ENCODE measurements at regions not wholly inside any gene's neighbourhood (a gene's known extent, or its start where the extent isn't known, plus 50 kb on each side); places are given as distances from the start of the nearest gene placed in this dataset.

DNA sequence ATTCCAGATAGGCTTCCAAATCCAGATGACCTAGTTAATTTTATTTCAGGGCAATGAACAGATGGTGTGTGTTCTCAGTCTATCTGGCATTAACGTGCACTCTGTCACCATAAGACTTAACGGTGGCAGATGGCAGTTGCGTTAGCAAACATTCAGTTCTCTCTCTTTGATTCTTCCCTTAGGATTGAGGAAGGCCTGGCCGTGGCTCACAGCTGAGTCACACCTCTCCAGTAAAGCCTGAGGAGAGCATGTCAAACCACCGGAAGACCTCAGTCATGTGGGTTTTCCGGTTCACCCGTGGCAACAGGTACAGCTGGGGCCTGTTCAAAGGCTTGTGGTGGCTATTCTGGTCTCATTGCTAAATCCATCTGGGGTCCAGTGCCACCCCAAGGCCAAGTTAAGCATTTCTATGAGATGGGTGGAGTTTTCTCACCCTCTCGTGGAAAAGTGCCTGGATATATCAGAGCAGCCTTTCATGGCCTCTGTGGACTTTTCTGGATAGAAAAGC lies 545.1 kb upstream of the ATP2B1 start:
- no CpG with 5 or more reads among the region's 8 CpGs for WGBS (ENCODE audit: extremely low coverage, insufficient coverage, low lambda C conversion rate)
- Histone ChIP-seq H3K9ac (ENCODE audit: low read length) (no peak overlapping the region), H3K27me3 (ENCODE audit: insufficient read depth, low read length, poor library complexity) (no peaks in the 10 kb centered on the region), H2BK120ac (ENCODE audit: low read depth, low read length) (no peak overlapping the region), H3K4me1 (ENCODE audit: control insufficient read depth, low read depth, low read length) (no peaks in the 10 kb centered on the region), H3K79me2 (ENCODE audit: control insufficient read depth, insufficient read depth, low read length) (no peaks in the 10 kb centered on the region), H2AK5ac (ENCODE audit: low read length) (no peak overlapping the region), H3K18ac (ENCODE audit: low read length) (no peak overlapping the region), H3K4me3 (ENCODE audit: low read length) (no peak overlapping the region), H3K23ac (ENCODE audit: low read length) (no peak overlapping the region), H3K56ac (ENCODE audit: low read length) (peak overlapping the region; percentile 5), H4K8ac (ENCODE audit: low read depth, low read length) (no peak overlapping the region), H4K5ac (ENCODE audit: low read length) (no peak overlapping the region), H3K27ac (ENCODE audit: low read depth, low read length) (no peak overlapping the region), H3K4ac (ENCODE audit: low read depth, low read length) (no peak overlapping the region), H3K79me1 (ENCODE audit: low read length) (no peaks in the 10 kb centered on the region), H2BK5ac (ENCODE audit: low read length) (no peak overlapping the region), H2BK15ac (replicated peaks; ENCODE audit: low read depth) (no peak overlapping the region), H3K4me2 (ENCODE audit: low read length) (no peak overlapping the region), H3K36me3 (ENCODE audit: control insufficient read depth, insufficient read depth, low read length) (no peaks in the 10 kb centered on the region)
- peak; percentile 61 for DNase-seq

DNA sequence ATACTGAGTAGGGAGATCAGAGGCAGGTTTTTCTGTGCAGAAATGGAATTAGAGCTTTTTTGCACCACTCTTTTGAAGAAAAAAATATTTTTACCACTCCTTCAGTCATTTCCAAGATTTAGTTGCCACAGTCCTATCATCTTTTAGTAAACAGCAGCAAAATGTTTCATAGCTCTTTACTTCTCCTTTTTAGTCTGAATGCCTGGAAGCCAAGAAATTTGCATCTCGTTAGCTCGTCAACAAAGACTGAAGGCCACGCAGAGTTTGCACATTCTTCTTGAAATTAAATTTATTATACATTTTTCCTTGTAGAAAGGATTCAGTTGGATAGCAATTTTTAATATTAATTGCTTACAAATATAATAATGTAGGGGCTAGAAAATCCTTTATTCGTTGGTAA lies 544.5 kb upstream of the ATP2B1 start:
- no peak overlapping the region for H4K5ac ChIP-seq (ENCODE audit: low read length)
- no peaks in the 10 kb centered on the region for H3K36me3 ChIP-seq (ENCODE audit: control insufficient read depth, insufficient read depth, low read length)
- no peaks in the 10 kb centered on the region for H3K79me1 ChIP-seq (ENCODE audit: low read length)
- H3K23ac ChIP-seq (ENCODE audit: low read length) = no peak overlapping the region
- H3K18ac ChIP-seq (ENCODE audit: low read length) = no peak overlapping the region
- no peak overlapping the region for H2BK15ac ChIP-seq (replicated peaks; ENCODE audit: low read depth)
- H3K4me1 ChIP-seq (ENCODE audit: control insufficient read depth, low read depth, low read length) = no peaks in the 10 kb centered on the region
- no peak overlapping the region for H2BK5ac ChIP-seq (ENCODE audit: low read length)
- H3K56ac ChIP-seq (ENCODE audit: low read length) = no peak overlapping the region
- DNase-seq = no peak
- no peak overlapping the region for H2BK120ac ChIP-seq (ENCODE audit: low read depth, low read length)
- no peak overlapping the region for H3K4me3 ChIP-seq (ENCODE audit: low read length)
- no peak overlapping the region for H2AK5ac ChIP-seq (ENCODE audit: low read length)
- no peaks in the 10 kb centered on the region for H3K27me3 ChIP-seq (ENCODE audit: insufficient read depth, low read length, poor library complexity)
- H3K4ac ChIP-seq (ENCODE audit: low read depth, low read length) = no peak overlapping the region
- H4K8ac ChIP-seq (ENCODE audit: low read depth, low read length) = no peak overlapping the region
- H3K27ac ChIP-seq (ENCODE audit: low read depth, low read length) = no peak overlapping the region
- no peaks in the 10 kb centered on the region for H3K79me2 ChIP-seq (ENCODE audit: control insufficient read depth, insufficient read depth, low read length)
- H3K9ac ChIP-seq (ENCODE audit: low read length) = no peak overlapping the region
- WGBS (ENCODE audit: extremely low coverage, insufficient coverage, low lambda C conversion rate) = no CpG with 5 or more reads among the region's 4 CpGs
- no peak overlapping the region for H3K4me2 ChIP-seq (ENCODE audit: low read length)

DNA sequence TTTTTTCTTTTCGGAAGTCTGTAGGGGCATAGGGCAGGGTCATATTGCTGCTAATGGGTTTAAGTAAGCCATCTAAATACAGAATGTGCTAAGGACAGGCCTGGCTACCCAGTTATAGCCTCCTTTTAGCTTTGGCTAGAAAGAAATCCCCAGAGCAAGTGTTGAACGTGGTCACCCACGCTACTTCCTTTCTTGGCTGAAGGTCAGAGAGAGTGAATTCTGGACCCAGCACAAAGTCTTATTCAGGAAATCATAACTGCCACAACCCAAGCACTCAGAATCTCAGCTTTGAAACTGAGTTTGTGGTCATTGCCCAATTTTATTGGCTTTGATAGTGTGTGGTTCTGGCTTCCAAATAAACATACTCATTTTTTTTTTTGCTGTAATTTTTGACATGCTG lies 542.1 kb upstream of the ATP2B1 start:
- H4K5ac ChIP-seq (ENCODE audit: low read length) = no peak overlapping the region
- no peaks in the 10 kb centered on the region for H3K79me2 ChIP-seq (ENCODE audit: control insufficient read depth, insufficient read depth, low read length)
- no peak overlapping the region for H2BK5ac ChIP-seq (ENCODE audit: low read length)
- no peak overlapping the region for H3K23ac ChIP-seq (ENCODE audit: low read length)
- H4K8ac ChIP-seq (ENCODE audit: low read depth, low read length) = no peak overlapping the region
- no peak for DNase-seq
- no peak overlapping the region for H3K4ac ChIP-seq (ENCODE audit: low read depth, low read length)
- no peak overlapping the region for H3K9ac ChIP-seq (ENCODE audit: low read length)
- H3K4me3 ChIP-seq (ENCODE audit: low read length) = no peak overlapping the region
- no peak overlapping the region for H2BK120ac ChIP-seq (ENCODE audit: low read depth, low read length)
- WGBS (ENCODE audit: extremely low coverage, insufficient coverage, low lambda C conversion rate) = no CpG with 5 or more reads among the region's 3 CpGs
- H2AK5ac ChIP-seq (ENCODE audit: low read length) = no peak overlapping the region
- H3K56ac ChIP-seq (ENCODE audit: low read length) = no peak overlapping the region
- H3K27me3 ChIP-seq (ENCODE audit: insufficient read depth, low read length, poor library complexity) = no peaks in the 10 kb centered on the region
- H2BK15ac ChIP-seq (replicated peaks; ENCODE audit: low read depth) = no peak overlapping the region
- H3K18ac ChIP-seq (ENCODE audit: low read length) = no peak overlapping the region
- H3K27ac ChIP-seq (ENCODE audit: low read depth, low read length) = no peak overlapping the region
- H3K4me2 ChIP-seq (ENCODE audit: low read length) = no peak overlapping the region
- no peaks in the 10 kb centered on the region for H3K4me1 ChIP-seq (ENCODE audit: control insufficient read depth, low read depth, low read length)
- H3K36me3 ChIP-seq (ENCODE audit: control insufficient read depth, insufficient read depth, low read length) = no peaks in the 10 kb centered on the region
- no peaks in the 10 kb centered on the region for H3K79me1 ChIP-seq (ENCODE audit: low read length)

DNA sequence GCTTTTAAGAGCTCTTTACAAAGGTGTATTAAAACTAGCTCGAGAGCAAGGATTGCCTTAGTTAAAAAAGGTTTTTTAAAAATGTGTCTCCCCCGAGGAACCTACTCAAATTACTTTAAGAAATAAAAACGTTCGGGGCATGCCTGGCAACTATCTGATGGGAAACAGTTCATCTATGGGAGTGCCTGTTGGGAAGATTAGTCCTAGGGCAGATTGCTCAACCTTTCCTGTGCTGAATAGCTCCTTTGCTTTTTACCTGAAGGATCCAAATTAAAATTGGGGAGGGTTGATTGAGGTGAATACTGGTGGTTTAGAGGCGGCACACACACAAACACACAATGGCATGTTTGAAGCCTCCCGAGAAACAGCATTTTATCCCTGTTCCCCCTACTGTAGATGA lies 541.4 kb upstream of the ATP2B1 start:
- Histone ChIP-seq H4K8ac (ENCODE audit: low read depth, low read length) (no peak overlapping the region), H2BK15ac (replicated peaks; ENCODE audit: low read depth) (no peak overlapping the region), H3K36me3 (ENCODE audit: control insufficient read depth, insufficient read depth, low read length) (no peaks in the 10 kb centered on the region), H3K23ac (ENCODE audit: low read length) (no peak overlapping the region), H3K4ac (ENCODE audit: low read depth, low read length) (no peak overlapping the region), H3K56ac (ENCODE audit: low read length) (no peak overlapping the region), H3K4me3 (ENCODE audit: low read length) (no peak overlapping the region), H2BK120ac (ENCODE audit: low read depth, low read length) (no peak overlapping the region), H3K18ac (ENCODE audit: low read length) (no peak overlapping the region), H3K79me2 (ENCODE audit: control insufficient read depth, insufficient read depth, low read length) (no peaks in the 10 kb centered on the region), H3K4me2 (ENCODE audit: low read length) (no peak overlapping the region), H3K27ac (ENCODE audit: low read depth, low read length) (no peak overlapping the region), H4K5ac (ENCODE audit: low read length) (no peak overlapping the region), H2AK5ac (ENCODE audit: low read length) (no peak overlapping the region), H3K79me1 (ENCODE audit: low read length) (no peaks in the 10 kb centered on the region), H3K27me3 (ENCODE audit: insufficient read depth, low read length, poor library complexity) (no peaks in the 10 kb centered on the region), H3K4me1 (ENCODE audit: control insufficient read depth, low read depth, low read length) (no peaks in the 10 kb centered on the region), H2BK5ac (ENCODE audit: low read length) (no peak overlapping the region), H3K9ac (ENCODE audit: low read length) (no peak overlapping the region)
- DNase-seq = no peak
- no CpG with 5 or more reads among the region's 6 CpGs for WGBS (ENCODE audit: extremely low coverage, insufficient coverage, low lambda C conversion rate)

DNA sequence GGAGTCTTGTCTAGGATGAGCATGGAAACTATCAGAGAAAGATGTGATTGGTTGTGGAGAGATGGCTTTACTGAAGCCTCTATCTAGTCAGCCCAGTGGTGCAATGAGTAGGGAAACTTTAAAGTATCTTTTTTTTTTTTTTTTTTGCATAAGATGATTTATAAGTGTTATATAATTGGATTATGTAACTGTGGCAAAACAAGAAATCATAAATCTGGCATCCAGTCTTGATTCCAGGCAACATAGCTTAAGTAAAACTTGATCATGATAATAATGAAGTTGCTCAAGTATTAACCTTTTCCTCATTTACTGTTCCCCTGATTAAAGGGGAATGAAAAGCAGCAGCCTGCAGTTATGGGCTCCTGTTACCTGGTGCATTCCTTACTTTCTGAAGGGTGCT lies 538.0 kb upstream of the ATP2B1 start:
- H3K4me2 ChIP-seq (ENCODE audit: low read length) = no peak overlapping the region
- no peak overlapping the region for H3K18ac ChIP-seq (ENCODE audit: low read length)
- H3K79me1 ChIP-seq (ENCODE audit: low read length) = no peaks in the 10 kb centered on the region
- no peak overlapping the region for H4K5ac ChIP-seq (ENCODE audit: low read length)
- H3K79me2 ChIP-seq (ENCODE audit: control insufficient read depth, insufficient read depth, low read length) = no peaks in the 10 kb centered on the region
- no peaks in the 10 kb centered on the region for H3K4me1 ChIP-seq (ENCODE audit: control insufficient read depth, low read depth, low read length)
- no peak overlapping the region for H3K56ac ChIP-seq (ENCODE audit: low read length)
- H2AK5ac ChIP-seq (ENCODE audit: low read length) = no peak overlapping the region
- no peak overlapping the region for H3K23ac ChIP-seq (ENCODE audit: low read length)
- no peak overlapping the region for H2BK15ac ChIP-seq (replicated peaks; ENCODE audit: low read depth)
- no peak overlapping the region for H3K4me3 ChIP-seq (ENCODE audit: low read length)
- no peak overlapping the region for H2BK5ac ChIP-seq (ENCODE audit: low read length)
- H3K9ac ChIP-seq (ENCODE audit: low read length) = no peak overlapping the region
- no peaks in the 10 kb centered on the region for H3K36me3 ChIP-seq (ENCODE audit: control insufficient read depth, insufficient read depth, low read length)
- no peaks in the 10 kb centered on the region for H3K27me3 ChIP-seq (ENCODE audit: insufficient read depth, low read length, poor library complexity)
- no peak overlapping the region for H2BK120ac ChIP-seq (ENCODE audit: low read depth, low read length)
- no peak overlapping the region for H3K4ac ChIP-seq (ENCODE audit: low read depth, low read length)
- H4K8ac ChIP-seq (ENCODE audit: low read depth, low read length) = no peak overlapping the region
- no peak for DNase-seq
- H3K27ac ChIP-seq (ENCODE audit: low read depth, low read length) = no peak overlapping the region

DNA sequence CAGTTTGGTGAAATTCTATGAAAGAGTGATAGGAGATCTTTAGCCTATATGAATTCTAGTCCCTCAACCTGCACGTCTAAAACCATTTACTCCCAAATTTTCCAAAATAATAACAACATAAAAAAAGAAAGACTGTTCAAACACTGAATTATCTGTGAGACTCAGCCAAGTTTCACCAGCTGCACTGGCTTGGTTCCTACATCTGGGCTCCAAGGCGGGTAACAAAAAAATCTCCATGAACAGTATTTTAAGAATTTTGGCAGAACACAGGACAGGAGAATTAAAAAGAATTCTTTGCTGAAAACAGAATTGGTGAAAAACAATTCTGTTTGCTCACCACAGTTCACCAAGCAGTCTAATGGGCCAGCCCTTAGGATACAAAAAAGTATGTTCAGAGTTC lies 536.8 kb upstream of the ATP2B1 start:
- Histone ChIP-seq H3K27ac (ENCODE audit: low read depth, low read length) (no peak overlapping the region), H2BK15ac (replicated peaks; ENCODE audit: low read depth) (no peak overlapping the region), H3K27me3 (ENCODE audit: insufficient read depth, low read length, poor library complexity) (no peaks in the 10 kb centered on the region), H3K4me1 (ENCODE audit: control insufficient read depth, low read depth, low read length) (no peaks in the 10 kb centered on the region), H3K9ac (ENCODE audit: low read length) (no peak overlapping the region), H2BK120ac (ENCODE audit: low read depth, low read length) (no peak overlapping the region), H3K23ac (ENCODE audit: low read length) (no peak overlapping the region), H3K18ac (ENCODE audit: low read length) (no peak overlapping the region), H2BK5ac (ENCODE audit: low read length) (no peak overlapping the region), H3K36me3 (ENCODE audit: control insufficient read depth, insufficient read depth, low read length) (no peaks in the 10 kb centered on the region), H2AK5ac (ENCODE audit: low read length) (no peak overlapping the region), H3K56ac (ENCODE audit: low read length) (no peak overlapping the region), H3K4me2 (ENCODE audit: low read length) (no peak overlapping the region), H4K5ac (ENCODE audit: low read length) (no peak overlapping the region), H3K4me3 (ENCODE audit: low read length) (no peak overlapping the region), H3K79me1 (ENCODE audit: low read length) (no peaks in the 10 kb centered on the region), H3K4ac (ENCODE audit: low read depth, low read length) (no peak overlapping the region), H4K8ac (ENCODE audit: low read depth, low read length) (no peak overlapping the region), H3K79me2 (ENCODE audit: control insufficient read depth, insufficient read depth, low read length) (no peaks in the 10 kb centered on the region)
- no CpG with 5 or more reads among the region's 2 CpGs for WGBS (ENCODE audit: extremely low coverage, insufficient coverage, low lambda C conversion rate)
- DNase-seq = no peak

Data from mesendoderm (in vitro differentiated cells).